ENCODE measurements at regions not wholly inside any gene's neighbourhood (a gene's known extent, or its start where the extent isn't known, plus 50 kb on each side); places are given as distances from the start of the nearest gene placed in this dataset.
"Not testable (repeated sequence)": the region's sequence is repeated elsewhere in the genome, so short reads cannot be mapped to it uniquely, and the experiment has no call there.

DNA sequence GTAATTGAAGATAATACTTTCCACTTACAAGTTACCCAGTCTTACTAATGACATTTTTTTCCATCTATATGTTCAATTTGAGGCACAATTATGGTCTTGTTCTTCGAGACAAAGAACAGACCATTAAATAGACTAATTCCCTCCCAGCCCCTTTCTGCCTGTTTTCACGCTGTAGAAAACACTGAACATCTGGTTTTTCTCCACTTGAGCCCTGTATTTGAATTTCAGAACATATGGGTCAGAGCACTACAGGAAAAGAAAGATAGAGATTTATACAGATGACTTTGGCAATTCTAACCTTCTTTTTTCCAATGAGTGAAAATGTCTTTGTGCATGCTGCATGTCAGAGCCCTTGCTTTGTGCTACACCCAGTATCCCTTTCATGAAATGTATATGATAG lies 506.9 kb downstream of the LRRC70 start:
- no peaks in the 10 kb centered on the region for H3K27me3 Mint-ChIP-seq
- CTCF ChIA-PET, result no interaction called here
- H3K9me3 Mint-ChIP-seq, result peaks cover 4% of the 10 kb centered on the region
- no peaks in the 10 kb centered on the region for H3K36me3 Mint-ChIP-seq
- no peak for DNase-seq
- no peak overlapping the region for H3K4me3 Mint-ChIP-seq
- no peaks in the 10 kb centered on the region for H3K4me1 Mint-ChIP-seq
- no peak overlapping the region for H3K27ac Mint-ChIP-seq

DNA sequence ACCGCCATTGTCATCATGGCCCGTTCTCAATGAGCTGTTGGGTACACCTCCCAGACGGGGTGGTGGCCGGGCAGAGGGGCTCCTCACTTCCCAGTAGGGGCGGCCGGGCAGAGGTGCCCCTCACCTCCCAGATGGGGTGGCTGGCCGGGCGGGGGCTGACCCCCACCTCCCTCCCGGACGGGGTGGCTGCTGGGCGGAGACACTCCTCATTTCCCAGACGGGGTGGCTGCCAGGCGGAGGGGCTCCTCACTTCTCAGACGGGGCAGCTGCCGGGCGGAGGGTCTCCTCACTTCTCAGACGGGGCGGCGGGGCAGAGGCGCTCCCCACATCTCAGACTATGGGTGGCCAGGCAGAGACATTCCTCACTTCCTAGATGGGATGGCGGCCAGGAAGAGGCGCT lies 505.1 kb downstream of the LRRC70 start:
- H3K27me3 Mint-ChIP-seq, CTCF ChIA-PET, H3K27ac Mint-ChIP-seq, H3K4me3 Mint-ChIP-seq, DNase-seq, H3K36me3 Mint-ChIP-seq, H3K9me3 Mint-ChIP-seq, H3K4me1 Mint-ChIP-seq: not testable (repeated sequence)

DNA sequence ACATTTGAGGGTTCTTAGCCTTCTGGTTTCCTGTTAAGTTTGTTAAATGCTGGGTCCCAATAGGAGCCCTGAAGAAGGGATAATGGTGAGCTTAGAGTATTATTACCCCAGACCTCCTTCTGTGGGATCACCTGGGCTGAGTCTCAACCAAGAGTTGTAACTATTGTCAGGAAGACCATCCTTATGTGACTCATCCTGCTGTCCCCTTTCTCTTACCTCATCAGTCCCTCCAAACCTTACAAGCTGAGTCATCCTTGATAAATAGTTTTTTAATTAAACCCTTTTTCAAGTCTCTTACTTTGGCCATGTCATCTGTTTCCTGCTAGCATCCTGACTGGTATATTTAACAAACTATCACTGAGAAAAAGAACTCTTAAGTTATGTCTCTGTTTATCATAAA lies 502.8 kb downstream of the LRRC70 start:
- CTCF ChIA-PET, result no interaction called here
- Mint-ChIP-seq H3K4me1 (no peaks in the 10 kb centered on the region), H3K27ac (no peak overlapping the region), H3K9me3 (peaks cover 2% of the 10 kb centered on the region), H3K27me3 (no peaks in the 10 kb centered on the region), H3K4me3 (no peak overlapping the region), H3K36me3 (no peaks in the 10 kb centered on the region)
- no peak for DNase-seq

DNA sequence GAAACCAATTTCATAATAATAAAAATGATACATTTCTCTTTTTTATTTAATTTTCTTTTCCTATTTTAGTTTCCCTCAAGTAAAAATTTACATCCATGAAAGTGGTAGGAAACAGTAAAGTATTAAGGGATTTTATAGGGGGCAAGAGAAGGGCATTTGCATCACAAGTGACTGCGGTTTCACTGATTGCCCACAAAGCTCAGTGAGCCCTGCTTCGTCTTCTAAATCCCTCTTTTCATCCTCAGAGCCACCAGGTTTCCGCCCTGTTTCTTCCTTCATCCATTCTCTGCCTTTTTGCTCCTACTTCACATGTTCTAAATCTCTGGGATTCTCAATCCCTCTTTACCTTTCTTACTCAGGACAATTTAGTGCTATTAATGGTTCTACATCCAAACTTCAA lies 491.4 kb downstream of the LRRC70 start:
- no peak for DNase-seq
- H3K36me3 Mint-ChIP-seq, result no peaks in the 10 kb centered on the region
- H3K27me3 Mint-ChIP-seq, result no peaks in the 10 kb centered on the region
- H3K4me3 Mint-ChIP-seq, result no peak overlapping the region
- CTCF ChIA-PET, result no interaction called here
- no peak overlapping the region for H3K27ac Mint-ChIP-seq
- no peaks in the 10 kb centered on the region for H3K9me3 Mint-ChIP-seq
- no peaks in the 10 kb centered on the region for H3K4me1 Mint-ChIP-seq

DNA sequence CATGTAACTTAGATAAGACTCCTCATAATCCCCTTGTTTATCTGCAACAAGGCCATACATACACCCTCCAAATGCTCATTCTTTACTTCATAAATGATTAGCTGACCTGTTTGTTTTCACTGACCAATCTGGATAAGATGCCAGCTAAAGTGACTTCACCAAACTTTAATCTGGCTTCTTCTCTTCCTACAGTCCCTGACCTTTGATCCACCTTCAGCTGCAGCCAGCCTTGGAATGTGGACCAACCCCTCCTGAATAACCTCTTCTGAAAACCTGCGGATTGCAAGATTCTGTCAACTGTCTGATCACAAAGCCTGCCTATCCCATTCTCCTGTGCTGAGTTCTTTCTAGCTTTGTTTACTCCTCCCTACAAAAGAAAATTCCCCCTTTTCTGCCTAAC lies 476.8 kb downstream of the LRRC70 start:
- CTCF ChIA-PET, result no interaction called here

DNA sequence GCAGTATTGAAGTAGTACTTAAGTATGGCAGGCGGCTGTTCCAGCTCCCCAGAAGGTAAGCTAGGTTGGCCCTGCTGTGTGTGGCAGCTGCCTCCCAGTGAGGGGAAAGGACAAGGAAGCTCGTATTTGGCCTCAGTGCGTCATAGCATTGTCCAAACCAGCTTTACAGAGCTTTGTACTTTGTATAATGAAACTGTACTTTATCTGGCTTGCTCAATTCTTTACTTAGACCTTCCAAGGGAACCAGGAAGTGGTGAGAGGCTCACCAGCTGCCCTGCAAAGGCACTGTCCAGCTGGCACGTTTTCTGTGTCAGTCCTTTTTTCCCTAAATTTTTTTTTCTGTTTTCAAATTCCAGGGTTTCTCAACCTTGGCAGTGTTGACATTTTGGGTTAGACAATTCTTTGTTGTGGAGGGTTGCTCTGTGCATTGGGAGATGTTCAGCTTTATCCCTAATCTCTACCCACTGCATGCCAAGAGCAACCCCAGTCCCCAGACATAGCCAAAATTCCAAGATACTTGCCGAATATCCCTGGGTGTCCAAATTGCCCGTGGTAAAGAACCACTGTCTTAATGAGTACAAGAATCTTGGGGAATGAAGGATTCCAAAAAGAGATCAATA lies 474.5 kb downstream of the LRRC70 start:
- CTCF ChIA-PET, result no interaction called here
- no peaks in the 10 kb centered on the region for H3K36me3 Mint-ChIP-seq
- H3K9me3 Mint-ChIP-seq, result no peaks in the 10 kb centered on the region
- H3K27me3 Mint-ChIP-seq, result no peaks in the 10 kb centered on the region
- H3K4me1 Mint-ChIP-seq, result no peaks in the 10 kb centered on the region
- H3K4me3 Mint-ChIP-seq, result no peak overlapping the region
- H3K27ac Mint-ChIP-seq, result no peak overlapping the region
- no peak for DNase-seq

More for the DNA sequence above, 476.8 kb downstream of the LRRC70 start:
- H3K36me3 Mint-ChIP-seq, result no peaks in the 10 kb centered on the region
- no peak overlapping the region for H3K4me3 Mint-ChIP-seq
- H3K27me3 Mint-ChIP-seq, result no peaks in the 10 kb centered on the region
- H3K9me3 Mint-ChIP-seq, result no peaks in the 10 kb centered on the region
- no peaks in the 10 kb centered on the region for H3K4me1 Mint-ChIP-seq
- DNase-seq, result no peak
- H3K27ac Mint-ChIP-seq, result no peak overlapping the region

DNA sequence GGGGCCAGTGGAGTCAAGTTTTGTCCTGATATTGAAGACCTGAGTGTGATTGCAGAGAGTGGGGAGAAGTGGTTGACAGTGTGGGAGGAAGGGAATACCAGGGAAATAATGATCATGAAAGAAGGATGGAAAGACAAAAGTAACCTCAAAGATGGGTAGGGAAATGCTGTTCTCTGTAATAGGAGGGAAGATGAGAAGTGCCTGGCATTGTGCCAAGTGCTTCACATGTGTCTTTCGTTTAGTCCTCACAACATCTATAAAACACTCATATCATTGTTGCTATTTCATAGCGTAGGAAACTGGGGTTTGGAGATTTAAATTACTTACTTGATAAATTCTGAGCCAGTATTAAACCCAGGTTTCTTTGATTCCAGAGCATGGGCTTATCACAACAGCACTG lies 472.3 kb downstream of the LRRC70 start:
- CTCF ChIA-PET, result no interaction called here
- no peaks in the 10 kb centered on the region for H3K9me3 Mint-ChIP-seq
- no peaks in the 10 kb centered on the region for H3K36me3 Mint-ChIP-seq
- H3K4me3 Mint-ChIP-seq, result no peak overlapping the region
- DNase-seq, result no peak
- H3K27ac Mint-ChIP-seq, result no peak overlapping the region
- no peaks in the 10 kb centered on the region for H3K4me1 Mint-ChIP-seq
- no peaks in the 10 kb centered on the region for H3K27me3 Mint-ChIP-seq

DNA sequence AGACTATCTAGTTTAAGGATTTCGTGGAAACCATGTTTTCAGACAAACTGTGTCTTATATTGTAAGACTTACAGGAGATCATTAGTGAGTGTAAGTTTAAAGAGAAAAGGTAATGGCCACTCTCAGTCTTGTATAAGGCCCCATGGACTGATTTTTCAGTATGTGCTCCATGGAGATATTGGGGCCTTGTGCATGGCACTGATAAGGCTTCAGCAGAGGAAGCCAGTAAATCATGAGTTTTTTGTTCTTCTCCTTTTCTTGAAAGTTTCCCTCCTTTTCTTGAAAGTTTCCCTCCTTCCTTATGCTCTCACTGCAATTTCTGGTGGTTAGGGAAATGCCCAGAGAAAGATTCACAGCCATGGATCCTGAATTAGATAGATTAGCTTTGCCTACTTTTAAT lies 471.3 kb downstream of the LRRC70 start:
- Mint-ChIP-seq H3K4me3 (no peak overlapping the region), H3K36me3 (no peaks in the 10 kb centered on the region), H3K4me1 (no peaks in the 10 kb centered on the region), H3K9me3 (no peaks in the 10 kb centered on the region), H3K27ac (no peak overlapping the region), H3K27me3 (no peaks in the 10 kb centered on the region)
- CTCF ChIA-PET, result no interaction called here
- DNase-seq, result no peak

DNA sequence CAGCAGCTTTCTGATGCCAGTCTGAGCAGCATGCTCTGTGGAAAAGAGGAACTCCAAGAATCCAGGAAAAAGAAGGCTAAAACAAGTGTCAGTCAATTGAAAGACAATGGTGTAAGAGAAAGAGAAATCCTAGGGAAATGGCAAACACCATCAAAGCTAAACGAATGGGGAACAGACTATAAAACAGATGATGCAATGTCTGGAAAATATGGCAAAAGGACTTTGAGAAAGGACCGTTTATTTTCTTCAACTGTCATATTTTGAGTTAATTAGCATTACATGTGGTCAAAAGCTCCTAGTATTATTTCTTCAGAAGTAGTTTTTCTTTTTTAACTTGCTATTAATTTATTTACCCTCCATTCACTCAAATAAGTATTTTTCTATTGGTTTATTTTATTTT lies 465.2 kb downstream of the LRRC70 start:
- CTCF ChIA-PET, result no interaction called here
- H3K36me3 Mint-ChIP-seq, result no peaks in the 10 kb centered on the region
- H3K27me3 Mint-ChIP-seq, result no peaks in the 10 kb centered on the region
- H3K27ac Mint-ChIP-seq, result no peak overlapping the region
- no peaks in the 10 kb centered on the region for H3K4me1 Mint-ChIP-seq
- peaks cover 1% of the 10 kb centered on the region for H3K9me3 Mint-ChIP-seq
- DNase-seq, result no peak
- H3K4me3 Mint-ChIP-seq, result no peak overlapping the region

DNA sequence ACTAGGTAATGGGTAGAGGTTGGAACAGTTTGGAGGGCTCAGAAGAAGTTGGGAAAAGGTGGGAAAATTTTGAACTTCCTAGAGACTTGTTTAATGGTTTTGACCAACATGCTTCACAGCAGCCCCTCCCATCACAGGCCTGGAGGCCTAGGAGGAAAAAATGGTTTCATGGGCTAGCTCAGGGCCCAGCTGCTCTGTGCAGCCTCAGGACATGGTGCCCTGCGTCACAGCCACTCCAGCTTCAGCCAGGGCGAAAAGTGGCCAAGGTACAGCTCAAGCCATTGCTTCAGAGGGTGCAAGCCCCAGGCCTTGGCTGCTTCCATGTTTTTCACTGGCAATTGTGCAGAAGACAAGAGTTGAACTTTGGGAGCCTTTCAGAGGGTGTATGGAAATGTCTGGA lies 453.7 kb downstream of the LRRC70 start:
- Mint-ChIP-seq H3K27me3 (no peaks in the 10 kb centered on the region), H3K4me3 (no peak overlapping the region), H3K9me3 (peaks cover 29% of the 10 kb centered on the region), H3K36me3 (no peaks in the 10 kb centered on the region), H3K4me1 (no peaks in the 10 kb centered on the region), H3K27ac (no peak overlapping the region)
- CTCF ChIA-PET, result no interaction called here
- no peak for DNase-seq

DNA sequence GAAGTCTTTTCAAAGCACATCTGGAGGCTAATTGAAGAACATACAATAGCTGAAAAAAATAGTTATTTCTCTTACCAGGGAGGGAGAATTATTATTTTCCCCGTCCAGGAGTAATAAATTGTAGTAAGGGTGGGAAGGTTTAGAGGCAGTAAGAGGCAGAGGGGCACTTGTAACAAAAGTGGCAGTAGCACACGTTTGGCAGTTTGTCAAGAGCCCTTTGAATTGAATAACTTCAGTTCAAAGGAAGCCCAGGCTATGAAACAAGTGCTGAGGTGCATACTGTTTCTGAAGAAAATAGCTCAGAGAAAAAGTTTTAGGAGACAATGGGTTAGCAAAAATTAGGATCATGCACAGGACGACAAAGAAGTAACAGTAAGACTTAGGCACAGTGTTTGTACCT lies 451.3 kb downstream of the LRRC70 start:
- CTCF ChIA-PET, result no interaction called here
- H3K4me1 Mint-ChIP-seq, result no peaks in the 10 kb centered on the region
- H3K27ac Mint-ChIP-seq, result no peak overlapping the region
- peaks cover 29% of the 10 kb centered on the region for H3K9me3 Mint-ChIP-seq
- DNase-seq, result no peak
- H3K36me3 Mint-ChIP-seq, result no peaks in the 10 kb centered on the region
- H3K27me3 Mint-ChIP-seq, result no peaks in the 10 kb centered on the region
- H3K4me3 Mint-ChIP-seq, result no peak overlapping the region

DNA sequence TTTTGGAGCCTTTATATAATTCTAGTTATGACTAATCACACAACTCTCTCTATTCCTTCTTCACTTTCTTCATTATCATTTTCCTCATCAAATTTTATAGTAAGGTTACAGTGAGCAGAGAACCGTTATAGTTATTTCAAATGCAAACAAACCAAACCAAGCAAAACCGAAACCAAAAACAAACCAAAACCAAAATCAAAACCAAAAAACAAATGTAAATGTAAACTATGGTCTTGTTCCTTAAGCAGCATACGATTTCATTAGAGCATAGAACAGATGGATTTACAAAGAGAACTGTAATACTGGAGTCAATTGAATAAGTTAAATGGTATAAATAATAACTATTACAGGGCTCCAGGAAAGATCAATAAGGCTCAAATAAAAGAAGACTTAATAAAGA lies 447.1 kb downstream of the LRRC70 start:
- no peak overlapping the region for H3K4me3 Mint-ChIP-seq
- CTCF ChIA-PET, result no interaction called here
- H3K4me1 Mint-ChIP-seq, result no peaks in the 10 kb centered on the region
- no peaks in the 10 kb centered on the region for H3K27me3 Mint-ChIP-seq
- no peak for DNase-seq
- H3K27ac Mint-ChIP-seq, result no peak overlapping the region
- H3K9me3 Mint-ChIP-seq, result no peaks in the 10 kb centered on the region
- H3K36me3 Mint-ChIP-seq, result no peaks in the 10 kb centered on the region

DNA sequence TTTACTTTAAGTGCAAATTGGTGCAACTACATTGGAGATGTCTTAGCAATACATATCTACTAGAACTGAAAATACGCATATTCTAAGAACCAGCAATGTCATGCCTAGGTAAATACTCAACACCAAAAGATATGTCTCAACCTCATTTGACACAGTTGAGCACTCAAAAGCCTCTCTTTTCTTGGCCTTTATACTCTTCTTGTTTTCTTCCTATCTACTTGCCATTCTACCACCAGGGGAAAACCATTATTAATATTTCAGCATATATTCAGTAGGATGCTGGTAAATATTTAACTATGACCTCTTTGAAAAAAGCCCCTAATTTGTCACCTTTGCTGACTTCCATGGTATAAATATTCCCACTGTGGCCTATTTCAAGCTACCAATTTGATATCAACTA lies 443.8 kb downstream of the LRRC70 start:
- Mint-ChIP-seq H3K27ac (no peak overlapping the region), H3K4me3 (no peak overlapping the region), H3K36me3 (no peaks in the 10 kb centered on the region), H3K9me3 (peaks cover 8% of the 10 kb centered on the region), H3K27me3 (no peaks in the 10 kb centered on the region), H3K4me1 (no peaks in the 10 kb centered on the region)
- no peak for DNase-seq
- CTCF ChIA-PET, result no interaction called here

DNA sequence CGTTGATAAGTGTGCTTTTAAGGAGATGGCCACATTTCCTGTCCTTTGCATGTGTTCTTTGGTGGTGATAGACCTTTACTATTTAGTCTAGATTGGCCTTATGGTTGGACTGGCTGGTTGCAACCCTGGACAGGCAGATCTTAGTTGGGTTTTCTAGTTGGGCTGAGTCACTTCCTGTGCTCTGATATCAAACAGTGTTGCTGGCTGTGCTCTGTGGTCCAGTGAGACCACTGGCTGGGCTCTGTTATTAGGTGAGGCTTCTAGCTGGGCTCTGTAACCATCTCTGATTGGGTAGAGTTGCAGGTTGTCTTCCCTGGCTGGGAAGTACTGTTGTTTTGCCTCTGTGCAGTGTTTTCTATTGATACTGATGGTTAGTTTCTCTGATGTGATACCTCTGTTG lies 432.5 kb downstream of the LRRC70 start:
- CTCF ChIA-PET, result no interaction called here
- no peak for DNase-seq
- Mint-ChIP-seq H3K9me3 (peaks cover 22% of the 10 kb centered on the region), H3K4me1 (no peaks in the 10 kb centered on the region), H3K27me3 (no peaks in the 10 kb centered on the region), H3K27ac (no peak overlapping the region), H3K4me3 (no peak overlapping the region), H3K36me3 (no peaks in the 10 kb centered on the region)

DNA sequence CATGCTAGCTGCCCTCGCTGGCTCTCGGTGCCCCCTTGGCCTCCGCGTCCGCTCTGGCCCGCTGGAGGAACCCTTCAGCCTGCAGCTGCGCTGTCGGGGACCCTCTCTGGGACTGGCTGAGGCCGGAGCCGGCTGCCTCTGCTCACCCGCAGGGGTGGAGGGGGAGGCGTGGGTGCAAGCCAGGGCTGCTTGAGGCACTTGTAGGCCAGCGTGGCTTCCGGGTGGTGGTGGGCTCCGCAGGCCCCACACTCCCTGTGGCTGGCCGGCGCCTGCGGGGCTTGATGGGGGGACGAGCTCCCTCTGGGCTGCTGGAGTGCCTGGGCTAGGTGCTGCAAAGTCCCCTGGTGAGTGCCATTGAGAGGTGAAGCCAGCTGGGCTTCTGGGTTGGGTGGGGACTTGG lies 429.6 kb downstream of the LRRC70 start:
- DNase-seq, result no peak
- H3K9me3 Mint-ChIP-seq, result peaks cover 22% of the 10 kb centered on the region
- no peaks in the 10 kb centered on the region for H3K36me3 Mint-ChIP-seq
- no peak overlapping the region for H3K27ac Mint-ChIP-seq
- no peaks in the 10 kb centered on the region for H3K27me3 Mint-ChIP-seq
- no peaks in the 10 kb centered on the region for H3K4me1 Mint-ChIP-seq
- CTCF ChIA-PET, result no interaction called here
- H3K4me3 Mint-ChIP-seq, result no peak overlapping the region

DNA sequence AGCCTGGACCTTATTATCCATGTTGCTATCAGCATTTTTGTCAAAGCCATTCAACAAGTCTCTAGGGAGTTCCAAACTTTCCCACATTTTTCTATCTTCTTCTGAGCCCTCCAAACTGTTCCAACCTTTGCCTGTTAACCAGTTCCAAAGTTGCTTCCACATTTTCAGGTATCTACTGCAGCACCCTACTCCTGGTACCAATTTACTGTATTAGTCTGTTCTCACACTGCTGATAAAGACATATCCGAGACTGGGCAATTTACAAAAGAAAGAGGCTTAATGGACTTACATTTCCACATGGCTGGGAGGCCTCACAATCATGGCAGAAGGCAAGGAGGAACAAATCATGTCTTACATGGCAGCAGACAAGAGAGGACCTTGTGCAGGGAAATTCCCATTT lies 416.2 kb downstream of the LRRC70 start:
- CTCF ChIA-PET, H3K27ac Mint-ChIP-seq, H3K36me3 Mint-ChIP-seq, H3K4me3 Mint-ChIP-seq, DNase-seq, H3K4me1 Mint-ChIP-seq, H3K27me3 Mint-ChIP-seq: not testable (repeated sequence)
- H3K9me3 Mint-ChIP-seq, result peaks cover 15% of the 10 kb centered on the region
